ENCODE measurements at regions not wholly inside any gene's neighbourhood (a gene's known extent, or its start where the extent isn't known, plus 50 kb on each side); places are given as distances from the start of the nearest gene placed in this dataset.

DNA sequence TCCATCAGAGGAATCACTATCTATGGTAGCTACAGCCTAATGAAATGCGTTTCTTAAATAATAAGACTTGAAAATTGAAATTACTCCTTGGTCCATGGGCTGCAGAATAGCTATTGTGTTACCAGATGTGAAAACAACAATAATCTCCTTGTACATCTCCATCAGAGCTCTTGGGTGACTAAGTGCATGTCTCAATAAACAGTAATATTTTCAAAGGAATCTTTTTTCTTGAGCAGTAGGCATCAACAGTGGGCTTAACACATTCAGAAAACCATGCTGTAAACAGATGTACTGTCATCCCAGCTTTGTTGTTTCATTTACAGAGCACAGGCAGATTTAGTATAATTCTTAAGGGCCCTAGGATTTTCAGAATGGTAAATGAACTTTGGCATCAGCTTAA, 67.3 kb downstream of the GLUD2 start:
- Histone ChIP-seq H3K4me3 (replicated peaks in 1 of 3) (no peak overlapping the region), H3K4me1 (no peaks in the 10 kb centered on the region), H3K27ac (no peak overlapping the region), H3K9me3 (no peaks in the 10 kb centered on the region), H3K27me3 (no peaks in the 10 kb centered on the region), H3K36me3 (no peaks in the 10 kb centered on the region)
- WGBS, 2 donors, result 74 to 85% methylated on average over 1 of the region's 1 CpG
- TF ChIP-seq CTCF (IDR thresholded peaks at IDR 0.05), result no peak
- no peak for TF ChIP-seq POLR2A (IDR thresholded peaks at IDR 0.05)
- intact Hi-C loops (cut with DNase I), result no loop called here
- DNase-seq, result no peak

DNA sequence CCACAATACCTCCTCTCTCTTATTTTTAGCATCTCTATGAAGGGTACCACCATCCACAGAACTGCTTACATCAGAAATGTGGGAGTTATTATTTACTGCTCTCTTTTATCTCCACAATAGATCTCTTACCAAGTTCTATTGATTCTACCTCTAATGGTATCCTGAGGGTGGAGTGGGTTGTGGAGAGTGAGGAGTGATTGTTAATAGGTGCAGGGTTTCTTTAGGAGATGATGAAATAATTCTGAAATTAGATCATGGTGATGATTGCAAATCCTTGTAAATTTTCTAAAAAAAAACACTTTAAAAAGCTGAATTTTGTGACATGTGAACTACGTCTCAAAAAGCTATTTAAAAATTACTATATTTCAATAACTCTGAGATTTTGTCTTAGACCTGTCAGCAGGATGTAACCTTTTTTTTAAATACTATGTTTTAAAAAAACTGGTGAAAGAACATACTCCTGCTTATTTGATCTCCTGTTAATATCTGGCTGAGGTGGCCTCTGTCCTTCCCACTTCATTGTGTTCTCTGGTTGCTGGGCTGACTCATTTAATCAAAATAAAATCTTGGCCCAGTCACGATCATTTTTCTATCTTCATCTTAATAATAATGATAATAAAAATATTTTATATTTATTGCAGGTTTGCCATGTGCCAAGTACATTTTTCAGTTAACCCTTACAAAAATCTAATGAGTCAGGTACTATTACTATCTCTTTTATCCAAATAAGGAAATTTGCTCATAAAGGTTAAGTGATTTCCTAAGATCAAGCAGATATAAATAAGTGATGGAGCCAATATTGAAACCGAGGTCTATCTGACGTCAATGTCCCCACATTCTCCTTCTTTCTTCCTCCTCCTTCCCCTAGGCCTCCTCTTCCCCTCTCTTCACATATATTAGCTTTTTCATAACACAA, 73.5 kb downstream of the GLUD2 start:
- no peak overlapping the region for H3K27ac ChIP-seq
- 83 to 87% methylated on average over 4 of the region's 4 CpGs for whole genome bisulfite sequencing, 2 donors
- H3K27me3 ChIP-seq, result no peaks in the 10 kb centered on the region
- no peaks in the 10 kb centered on the region for H3K9me3 ChIP-seq
- H3K4me3 ChIP-seq (replicated peaks in 1 of 3), result no peak overlapping the region
- no peak for DNase-seq
- TF ChIP-seq CTCF (IDR thresholded peaks at IDR 0.05) (no peak), POLR2A (IDR thresholded peaks at IDR 0.05) (no peak)
- no peaks in the 10 kb centered on the region for H3K4me1 ChIP-seq
- H3K36me3 ChIP-seq, result no peaks in the 10 kb centered on the region
- intact Hi-C loops (cut with DNase I), result no loop called here

- no peak overlapping the region for H3K27ac ChIP-seq
- H3K4me3 ChIP-seq (replicated peaks in 1 of 3), result no peak overlapping the region
- DNase-seq, result no peak
- no peaks in the 10 kb centered on the region for H3K4me1 ChIP-seq
- no peaks in the 10 kb centered on the region for H3K9me3 ChIP-seq
- WGBS, 2 donors, result 89 to 97% methylated on average over 3 of the region's 3 CpGs
- no peaks in the 10 kb centered on the region for H3K36me3 ChIP-seq
- TF ChIP-seq POLR2A (IDR thresholded peaks at IDR 0.05), result no peak
- no peak for TF ChIP-seq CTCF (IDR thresholded peaks at IDR 0.05)
- no peaks in the 10 kb centered on the region for H3K27me3 ChIP-seq
- intact Hi-C loops (cut with DNase I), result no loop called here
Observed at GRCh38 chrX:121122332-121122731, 74.9 kb downstream of the GLUD2 start.

DNA sequence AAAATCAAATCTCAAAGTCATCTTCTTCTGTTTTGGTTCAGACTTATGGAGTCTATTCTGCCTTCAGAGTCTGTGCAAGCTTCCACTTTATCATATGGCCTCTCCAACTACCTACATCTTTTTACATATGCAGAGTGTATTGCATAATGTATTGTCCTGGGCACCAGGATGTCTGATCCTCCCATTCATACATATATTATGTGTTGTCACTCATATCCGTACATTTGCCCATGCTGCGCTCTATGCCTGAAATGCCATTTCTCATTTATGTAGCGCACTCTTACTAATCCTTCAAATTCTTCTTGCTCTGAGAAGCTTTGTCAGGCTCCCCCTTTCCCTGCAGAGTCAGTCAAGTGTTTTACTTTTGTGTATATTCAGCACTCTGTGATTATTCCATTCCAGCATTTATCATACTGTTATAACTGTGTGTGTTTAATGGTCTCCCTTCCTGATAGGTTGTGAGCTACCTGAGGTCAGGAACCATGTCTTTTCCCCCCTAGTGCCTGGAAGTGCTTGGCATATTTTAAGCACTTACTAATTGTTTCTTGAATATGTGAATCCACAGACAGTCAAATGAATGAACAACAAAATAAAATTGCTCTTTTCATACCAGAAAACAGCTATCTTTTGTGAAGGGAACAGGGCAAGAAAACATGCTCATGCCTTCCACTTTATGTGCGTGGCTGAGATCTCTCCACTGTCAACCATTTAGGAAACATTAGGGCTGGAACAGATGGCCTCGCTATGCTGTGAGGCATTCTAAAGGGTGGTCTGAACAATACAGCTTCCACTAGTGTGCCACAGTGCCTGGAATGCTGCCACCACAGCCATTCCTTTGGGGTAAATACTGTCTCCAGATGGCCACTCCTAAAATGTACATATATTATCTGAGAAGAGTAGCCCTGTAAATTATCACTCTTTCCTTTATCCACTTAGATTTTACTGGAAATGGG, 81.8 kb downstream of the GLUD2 start:
- Histone ChIP-seq H3K27me3 (no peaks in the 10 kb centered on the region), H3K9me3 (no peaks in the 10 kb centered on the region), H3K4me1 (no peaks in the 10 kb centered on the region), H3K36me3 (no peaks in the 10 kb centered on the region), H3K27ac (no peak overlapping the region), H3K4me3 (replicated peaks in 1 of 3) (no peak overlapping the region)
- DNase-seq, result no peak
- intact Hi-C loops (cut with DNase I), result no loop called here
- WGBS, 2 donors, result 92 to 95% methylated on average over 5 of the region's 5 CpGs
- TF ChIP-seq CTCF (IDR thresholded peaks at IDR 0.05) (no peak), POLR2A (IDR thresholded peaks at IDR 0.05) (no peak)

All from thyroid gland (tissue), 4 donors.